HG02571 (cell line): ENCODE measurements at regions not wholly inside any gene's neighbourhood (a gene's known extent, or its start where the extent isn't known, plus 50 kb on each side); places are given as distances from the start of the nearest gene placed in this dataset.

ENCODE experiments used
- ATAC-seq: cut with Tn5 transposase; IDR thresholded peaks from one replicate; pipeline ENCODE4 v1.9.1; 2021; ENCODE audit warnings: mild to moderate bottlenecking, moderate library complexity; ENCODE audit not compliant: unreplicated experiment

DNA sequence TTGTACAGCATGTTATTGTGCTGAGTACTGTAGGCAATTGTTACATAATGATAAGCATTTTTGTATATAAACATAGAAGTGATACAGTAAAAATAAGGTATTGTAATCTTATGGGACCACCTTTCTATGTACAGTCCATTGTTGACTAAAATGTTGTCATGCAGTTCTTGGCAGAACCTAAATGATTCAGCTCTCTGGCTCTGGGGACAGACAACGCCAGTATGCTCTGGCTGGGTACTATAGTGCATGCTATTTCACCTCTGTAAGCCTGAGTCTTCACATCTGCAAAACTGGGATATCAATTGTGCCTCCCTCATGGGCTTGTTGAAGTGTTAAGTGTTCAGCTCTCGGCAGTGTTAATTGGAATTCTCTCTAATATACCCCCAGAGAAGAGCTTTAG is 674.3 kb downstream of the INHBA start:
- ATAC-seq: no peak

GRCh38 chr7:41027428-41028115 is 675.3 kb downstream of the INHBA start:
- ATAC-seq: no peak

GRCh38 chr7:41024126-41024525 is 678.8 kb downstream of the INHBA start:
- no peak for ATAC-seq

- no peak for ATAC-seq
These were observed 682.8 kb downstream of the INHBA start for GRCh38 chr7:41020056-41020455.

- no peak for ATAC-seq
These were observed 689.8 kb downstream of the INHBA start for GRCh38 chr7:41013117-41013516.

DNA sequence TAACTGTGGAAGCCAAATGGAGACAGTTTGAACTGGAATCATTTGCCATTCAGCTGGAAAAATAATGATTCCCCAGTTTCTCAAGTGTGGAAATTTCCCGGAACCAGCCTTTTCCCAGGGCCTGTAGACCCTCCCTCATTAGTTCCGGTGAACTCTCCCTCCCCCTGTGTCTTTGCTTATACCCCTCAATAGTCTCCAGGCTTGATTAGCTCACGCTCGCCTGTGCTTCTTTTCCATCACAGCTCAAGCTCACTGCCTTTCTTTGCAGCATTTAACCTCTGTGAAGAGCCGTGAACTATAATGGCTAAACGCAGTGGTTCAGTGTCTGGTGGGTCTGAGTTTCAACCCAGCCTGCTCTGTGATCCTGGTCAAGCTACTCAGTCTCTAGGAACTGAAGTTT is 690.8 kb downstream of the INHBA start:
- no peak for ATAC-seq

GRCh38 chr7:41010967-41011366 is 691.9 kb downstream of the INHBA start:
- no peak for ATAC-seq

- ATAC-seq: no peak
These were observed 692.5 kb downstream of the INHBA start for GRCh38 chr7:41010418-41010817.

GRCh38 chr7:41007811-41008210 is 695.1 kb downstream of the INHBA start:
- ATAC-seq: no peak

DNA sequence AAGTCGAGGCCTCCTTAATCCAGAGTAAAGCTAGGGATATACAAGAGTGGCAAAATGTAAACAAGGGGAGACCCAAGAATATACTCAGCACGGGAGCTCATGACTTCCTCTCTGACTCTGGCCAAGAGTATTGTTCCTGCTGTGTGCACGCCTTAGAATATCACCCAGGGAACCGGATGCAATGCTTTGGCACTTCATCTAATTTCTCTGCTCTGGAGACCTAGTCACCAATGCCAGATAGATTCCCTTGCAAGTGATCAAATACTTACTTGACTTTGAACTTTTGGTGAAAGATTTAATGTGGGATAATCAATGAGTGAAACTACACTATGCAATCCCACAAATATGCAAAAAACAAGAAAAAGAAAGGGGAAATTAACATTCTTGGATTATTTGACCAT is 695.5 kb downstream of the INHBA start:
- no peak for ATAC-seq

DNA sequence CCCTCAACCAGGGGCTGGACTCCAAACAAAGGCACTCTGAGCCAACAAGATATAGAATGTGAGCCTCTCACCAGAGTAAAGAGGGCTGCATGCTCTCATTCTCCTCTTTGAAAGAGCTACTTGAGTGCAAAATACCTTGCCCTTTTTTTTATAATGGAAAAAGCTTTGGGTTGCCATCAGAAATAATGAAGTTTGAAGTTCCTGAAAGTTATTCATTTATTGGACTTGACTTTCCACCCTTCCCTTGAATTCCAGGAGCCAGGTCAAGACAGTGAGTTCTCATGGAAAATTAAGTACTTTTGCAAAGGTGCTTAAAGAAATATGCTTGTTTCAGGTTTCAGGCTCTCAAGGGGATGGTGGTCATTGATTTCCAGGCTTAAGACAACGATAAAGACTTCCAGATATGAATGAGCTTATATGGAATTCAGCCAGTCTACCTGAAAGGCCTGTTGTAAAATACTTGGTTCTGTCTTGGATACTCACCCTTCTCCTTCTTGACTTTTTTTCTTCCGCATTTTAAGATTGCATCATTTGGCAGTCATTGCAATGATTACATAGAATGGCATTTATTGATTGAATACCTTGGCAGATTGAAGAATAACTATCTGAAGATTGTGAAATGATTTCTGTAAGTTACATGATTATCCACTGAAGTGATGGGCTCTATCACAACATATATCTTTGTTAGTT is 696.4 kb downstream of the INHBA start:
- no peak for ATAC-seq

GRCh38 chr7:41005374-41005901 is 697.5 kb downstream of the INHBA start:
- no peak for ATAC-seq

- no peak for ATAC-seq
These were observed 698.9 kb downstream of the INHBA start for GRCh38 chr7:41003977-41004376.

- ATAC-seq: no peak
These were observed 699.3 kb downstream of the INHBA start for GRCh38 chr7:41003611-41003940.

- ATAC-seq: no peak
These were observed 699.9 kb downstream of the INHBA start for GRCh38 chr7:41002741-41003610.

GRCh38 chr7:41000042-41000441 is 702.8 kb downstream of the INHBA start:
- ATAC-seq: no peak

DNA sequence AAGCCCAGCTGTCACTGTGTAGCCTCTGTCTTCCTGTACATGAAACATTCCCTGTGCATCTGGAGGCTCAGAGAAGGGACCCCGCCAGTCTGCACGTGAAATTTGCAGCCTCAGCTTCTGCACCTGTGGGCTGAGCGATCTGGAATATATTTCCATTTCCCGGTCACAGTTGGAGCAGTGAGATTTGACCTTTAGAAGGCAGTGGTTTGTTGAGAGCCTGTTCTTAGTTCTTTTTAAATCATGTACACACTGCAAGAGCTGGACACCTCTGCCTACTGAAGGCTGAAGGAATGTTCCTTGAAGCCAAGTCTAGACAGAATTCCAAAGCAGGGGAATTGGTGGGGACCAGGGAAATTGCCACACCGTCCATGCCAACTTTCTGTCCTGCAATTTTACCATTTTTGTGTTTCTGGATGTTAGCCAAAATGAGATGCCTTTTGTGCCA is 706.6 kb downstream of the INHBA start:
- ATAC-seq: no peak

- no peak for ATAC-seq
These were observed 712.0 kb downstream of the INHBA start for GRCh38 chr7:40990841-40991240.

- no peak for ATAC-seq
These were observed 715.3 kb downstream of the INHBA start for GRCh38 chr7:40987571-40987970.

- ATAC-seq: no peak
These were observed 716.5 kb downstream of the INHBA start for GRCh38 chr7:40986351-40986873.

DNA sequence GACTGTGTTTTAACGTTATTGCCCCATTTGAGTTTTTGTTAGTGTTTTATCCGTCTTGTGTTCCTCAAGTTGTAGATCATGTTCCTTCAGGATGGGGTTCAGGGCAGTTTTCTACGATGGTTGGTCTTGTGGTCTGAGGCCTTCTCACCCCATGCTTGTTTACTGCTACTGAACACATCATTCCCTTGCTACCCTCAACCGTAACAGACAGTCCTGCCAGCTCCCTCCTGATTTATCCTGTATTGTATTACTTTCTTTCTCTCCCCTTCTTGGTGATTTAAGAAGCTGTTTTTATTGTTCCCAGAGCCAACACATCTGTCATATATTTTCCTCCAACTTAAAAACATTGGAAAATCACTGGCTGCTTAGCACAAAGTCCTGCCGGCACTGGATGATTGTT is 719.8 kb downstream of the INHBA start:
- ATAC-seq: no peak
